NB4 (cell line): ENCODE measurements at regions not wholly inside any gene's neighbourhood (a gene's known extent, or its start where the extent isn't known, plus 50 kb on each side); places are given as distances from the start of the nearest gene placed in this dataset.

ENCODE experiments used
- CTCF ChIP-seq: IDR thresholded peaks from one replicate; pipeline ENCODE4 v1.5.1; 2012; ENCODE audit warnings: low read depth, low read length
- POLR2A ChIP-seq: IDR thresholded peaks from 2 replicates; pipeline ENCODE4 v1.6.1; 2011; ENCODE audit warnings: mild to moderate bottlenecking; ENCODE audit not compliant: insufficient read length; ENCODE audit errors: extremely low read depth

- no peak for TF ChIP-seq CTCF
- no peak for TF ChIP-seq POLR2A
Measured at GRCh38 chr7:131261476-131261994, 66.1 kb upstream of the MKLN1 start.
